IMR-90 (cell line): ENCODE measurements at regions not wholly inside any gene's neighbourhood (a gene's known extent, or its start where the extent isn't known, plus 50 kb on each side); places are given as distances from the start of the nearest gene placed in this dataset.

Experiments
- ATAC-seq: fragments of 200-7000 bp; cut with Tn5 transposase; 2 replicates; pipeline ENCODE4 v1.9.1; 2020; ENCODE audit warnings: low read depth, mild to moderate bottlenecking, moderate library complexity
- BruUV-seq: library from RNA; stranded (reverse); fragments of 400-500 nt; replicated peaks from 2 replicates; lab custom pipeline; 2021; lab: Mats Ljungman, UMichigan
- CTCF ChIA-PET: fragments of 300-600 bp; formaldehyde crosslinking; extraction: SDS; loops from one replicate; lab custom pipeline; 2021; ENCODE audit warnings: antibody characterized with exemption; lab: Yijun Ruan, JAX
- POLR2A ChIA-PET: fragments of 300-600 bp; sonication (Branson Sonifier 250); formaldehyde crosslinking; loops from one replicate; lab custom pipeline; 2022; ENCODE audit warnings: antibody characterized with exemption; ENCODE audit not compliant: unreplicated experiment; lab: Charles Lee
- DNase-seq: peaks from one replicate; pipeline ENCODE4 v3.0.0; 2013
- H2AFZ ChIP-seq: replicated peaks from 2 replicates; pipeline ENCODE3; 2013; ENCODE audit warnings: low read length, mild to moderate bottlenecking; ENCODE audit not compliant: poor library complexity
- H2AK5ac ChIP-seq: 2 replicates; pipeline ENCODE4 v1.6.1; 2013; ENCODE audit warnings: low read depth, low read length, inconsistent platforms
- H2AK9ac ChIP-seq: replicated peaks from 2 replicates; pipeline ENCODE3; 2013; ENCODE audit warnings: mild to moderate bottlenecking, low read depth, low read length, moderate library complexity; ENCODE audit not compliant: poor library complexity
- H2BK120ac ChIP-seq: 2 replicates; pipeline ENCODE4 v1.6.1; 2013; ENCODE audit warnings: low read depth, low read length, inconsistent platforms
- H2BK15ac ChIP-seq: 3 replicates; pipeline ENCODE4 v1.6.1; 2013; ENCODE audit warnings: low read depth, low read length, inconsistent platforms
- H2BK20ac ChIP-seq: 2 replicates; pipeline ENCODE4 v1.6.1; 2013; ENCODE audit warnings: low read depth, mild to moderate bottlenecking, inconsistent platforms, low read length, moderate library complexity
- H2BK5ac ChIP-seq: 2 replicates; pipeline ENCODE4 v1.6.1; 2013; ENCODE audit warnings: mild to moderate bottlenecking, low read depth, low read length, inconsistent platforms; ENCODE audit not compliant: poor library complexity, severe bottlenecking
- H3K14ac ChIP-seq: replicated peaks from 2 replicates; pipeline ENCODE4 v1.6.1; 2013; ENCODE audit warnings: low read depth, low read length, inconsistent platforms
- H3K18ac ChIP-seq: 2 replicates; pipeline ENCODE4 v1.6.1; 2013; ENCODE audit warnings: low read depth, low read length, control low read depth
- H3K23ac ChIP-seq: 2 replicates; pipeline ENCODE4 v1.6.1; 2013; ENCODE audit warnings: low read depth, low read length, inconsistent platforms
- H3K27ac ChIP-seq: 2 replicates; pipeline ENCODE4 v1.5.1; 2013; ENCODE audit warnings: mild to moderate bottlenecking, control low read depth, low read length; ENCODE audit not compliant: insufficient read depth
- H3K27me3 ChIP-seq: 2 replicates; pipeline ENCODE4 v1.6.1; 2013; ENCODE audit warnings: low read length; ENCODE audit not compliant: control insufficient read depth, insufficient read depth
- H3K36me3 ChIP-seq: 2 replicates; pipeline ENCODE4 v1.6.1; 2013; ENCODE audit warnings: low read length, mixed read lengths; ENCODE audit not compliant: control insufficient read depth, insufficient read depth
- H3K4ac ChIP-seq: 2 replicates; pipeline ENCODE4 v1.6.1; 2013; ENCODE audit warnings: low read depth, low read length, inconsistent platforms
- H3K4me1 ChIP-seq: 2 replicates; pipeline ENCODE4 v1.6.1; 2013; ENCODE audit warnings: low read length, mixed read lengths; ENCODE audit not compliant: control insufficient read depth, insufficient read depth
- H3K4me2 ChIP-seq: 2 replicates; pipeline ENCODE4 v1.6.1; 2013; ENCODE audit warnings: low read depth, mild to moderate bottlenecking, control low read depth, low read length, moderate library complexity
- H3K4me3 ChIP-seq: 2 replicates; pipeline ENCODE4 v1.5.1; 2013; ENCODE audit warnings: low read depth, mild to moderate bottlenecking, control low read depth, low read length, moderate library complexity; ENCODE audit not compliant: insufficient read depth
- H3K56ac ChIP-seq: 2 replicates; pipeline ENCODE4 v1.6.1; 2013; ENCODE audit warnings: low read length, inconsistent platforms; ENCODE audit not compliant: insufficient read depth; ENCODE audit errors: extremely low read depth
- H3K79me1 ChIP-seq, 2 experiments: 2 replicates each; pipeline ENCODE4 v1.6.1; 2013; ENCODE audit warnings: low read length in 2 of 2, inconsistent platforms in 1 of 2, low read depth in 1 of 2
- H3K9ac ChIP-seq: 2 replicates; pipeline ENCODE4 v1.6.1; 2013; ENCODE audit warnings: low read depth, low read length, control low read depth
- H3K9me1 ChIP-seq: 2 replicates; pipeline ENCODE4 v1.6.1; 2013; ENCODE audit warnings: low read length, inconsistent platforms; ENCODE audit not compliant: insufficient read depth
- H3K9me3 ChIP-seq: 2 replicates; pipeline ENCODE4 v1.6.1; 2013; ENCODE audit warnings: low read length; ENCODE audit not compliant: control insufficient read depth, insufficient read depth
- H4K20me1 ChIP-seq: 2 replicates; pipeline ENCODE4 v1.6.1; 2013; ENCODE audit warnings: low read length, inconsistent platforms; ENCODE audit not compliant: insufficient read depth
- H4K5ac ChIP-seq: 2 replicates; pipeline ENCODE4 v1.6.1; 2013; ENCODE audit warnings: mild to moderate bottlenecking, low read depth, low read length, control low read depth
- H4K8ac ChIP-seq, 2 experiments: 2 replicates each; pipeline ENCODE4 v1.6.1; 2013; ENCODE audit warnings: low read depth in 2 of 2, low read length in 2 of 2, control low read depth in 1 of 2, inconsistent platforms in 1 of 2
- H4K91ac ChIP-seq: 2 replicates; pipeline ENCODE4 v1.6.1; 2013; ENCODE audit warnings: low read depth, low read length, inconsistent platforms; ENCODE audit not compliant: insufficient read depth
- CHD1 ChIP-seq: IDR thresholded peaks from 2 replicates; pipeline ENCODE4 v1.6.1; 2012; ENCODE audit warnings: low read depth, low read length, improper control_type of control experiment
- MAZ ChIP-seq: IDR thresholded peaks from 2 replicates; pipeline ENCODE4 v1.6.1; 2012; ENCODE audit warnings: low read depth, mild to moderate bottlenecking, low read length, improper control_type of control experiment, moderate library complexity, borderline replicate concordance
- MXI1 ChIP-seq: IDR thresholded peaks from 2 replicates; pipeline ENCODE4 v1.6.1; 2012; ENCODE audit warnings: low read depth, mild to moderate bottlenecking, low read length, moderate library complexity, borderline replicate concordance
- RCOR1 ChIP-seq: IDR thresholded peaks from 2 replicates; pipeline ENCODE4 v1.6.1; 2012; ENCODE audit warnings: mild to moderate bottlenecking, low read length, improper control_type of control experiment; ENCODE audit not compliant: insufficient replicate concordance
- RFX5 ChIP-seq: IDR thresholded peaks from 2 replicates; pipeline ENCODE4 v1.8.0; 2012; ENCODE audit warnings: low read depth, mild to moderate bottlenecking, low read length, moderate library complexity
- SMC3 ChIP-seq: fragments of 150-350 bp; IDR thresholded peaks from 2 replicates; pipeline ENCODE4 v1.6.1; 2016; ENCODE audit warnings: low read depth, mild to moderate bottlenecking, antibody characterized with exemption, low read length, moderate library complexity
- WGBS, 2 experiments: methylation state at CpG; one replicate each; pipeline versions ENCODE4 v1.1.5 to v1.1.7; 2013; ENCODE audit warnings: missing lambda C conversion rate in 2 of 2; ENCODE audit not compliant: insufficient read length in 1 of 2; ENCODE audit errors: extremely low coverage in 2 of 2; 5-methylcytosine and 5-hydroxymethylcytosine counted together
- dilution Hi-C: fragments of 300-500 bp; cut with HindIII; formaldehyde crosslinking; loops from one replicate; pipeline ENCODE4 v1.14.3; 2018; ENCODE audit warnings: low sequenced_read_pairs; ENCODE audit not compliant: unreplicated experiment
- in situ Hi-C: fragments of 300-500 bp; cut with MboI; formaldehyde crosslinking; loops from 3 replicates; pipeline ENCODE4 v1.14.3; 2019; ENCODE audit warnings: low sequenced_read_pairs, inconsistent platforms, mixed read lengths
- intact Hi-C: fragments of 100-400 bp; cut with micrococcal nuclease; formaldehyde crosslinking; loops from 2 replicates; pipeline ENCODE4 v1.10.0; 2022

DNA sequence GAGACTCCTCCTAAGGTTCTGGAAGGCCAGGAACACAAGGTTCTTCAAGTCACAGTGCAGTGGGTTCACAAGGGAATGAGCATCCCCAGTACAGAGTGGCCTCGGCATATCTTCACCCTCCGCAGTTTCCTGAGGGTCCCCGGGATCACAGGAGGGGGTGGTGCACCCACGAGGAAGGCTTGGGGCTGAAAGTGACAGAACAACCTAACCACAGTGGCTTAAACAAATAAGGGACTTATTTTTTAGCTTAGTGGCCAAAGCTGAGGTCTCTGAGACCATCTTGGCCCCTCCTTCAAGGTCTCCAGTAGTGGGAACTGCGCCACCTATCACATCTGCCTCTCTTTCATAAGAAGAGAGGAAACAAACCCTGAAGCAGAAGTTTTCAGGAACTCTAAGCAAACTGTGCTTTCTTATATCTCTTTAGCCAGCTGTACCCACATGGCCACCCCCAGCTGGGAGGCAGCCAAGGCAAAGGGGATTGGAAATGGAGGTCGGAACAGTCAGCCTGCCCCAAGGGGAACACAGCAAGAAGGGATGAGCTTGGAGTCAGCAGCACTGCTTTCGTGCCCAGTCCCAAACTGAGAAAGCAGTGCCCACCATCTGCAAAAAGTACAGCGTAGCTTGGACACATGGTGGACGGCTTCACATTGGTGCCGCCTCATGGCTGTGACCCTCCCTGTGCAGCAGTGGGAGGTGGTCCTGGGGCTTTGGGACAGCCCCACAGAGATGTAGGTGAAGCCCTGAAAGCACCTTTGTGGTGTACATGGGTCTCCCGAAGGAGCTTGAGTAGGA lies 260.0 kb upstream of the ID2 start (continued):
- no peak for TF ChIP-seq RFX5

DNA sequence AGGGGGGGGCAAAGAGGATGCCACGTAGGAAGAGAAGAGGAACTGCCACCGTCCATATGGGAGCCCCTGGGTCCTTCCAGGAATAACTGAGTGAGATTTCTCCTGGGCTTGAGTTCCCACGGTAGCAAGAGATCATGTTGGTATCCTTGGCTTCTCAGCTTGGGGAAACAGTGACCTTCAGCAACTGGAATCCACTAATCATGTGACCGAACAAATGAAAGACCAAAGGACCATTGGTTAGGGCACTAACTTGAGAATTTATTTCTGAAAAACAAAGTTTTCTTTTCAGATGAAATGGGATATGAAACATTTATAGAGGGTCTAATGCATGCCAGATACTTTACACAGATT lies 259.4 kb upstream of the ID2 start:
- WGBS, 2 experiments = 20% methylated on average over 1 of the region's 4 CpGs; no CpG with 5 or more reads in 1 of the 2 experiments
- no peak overlapping the region for H2BK15ac ChIP-seq
- peaks cover 5% of the 10 kb centered on the region for H3K4me1 ChIP-seq
- dilution Hi-C loops = no loop called here
- intact Hi-C loops = no loop called here
- POLR2A ChIA-PET = interaction anchor here (0.6 kb wide), 1 partner anchor 200 kb away, joined by 3 read pairs; no protein-coding TSS in a partner anchor
- H4K8ac ChIP-seq = no peak overlapping the region
- no peaks in the 10 kb centered on the region; the same call in 1 of the 2 replicates for H3K27me3 ChIP-seq
- H3K4ac ChIP-seq = no peak overlapping the region
- peaks cover 2% of the 10 kb centered on the region; the same call in 1 of the 2 replicates for H3K9me1 ChIP-seq
- DNase-seq (no peak), ATAC-seq (no peak)
- TF ChIP-seq RCOR1 = no peak
- TF ChIP-seq MXI1 = no peak
- TF ChIP-seq CHD1 = no peak
- TF ChIP-seq MAZ = no peak
- no peak for TF ChIP-seq SMC3
- no peak overlapping the region for H3K4me3 ChIP-seq
- no peak overlapping the region for H3K27ac ChIP-seq
- no peak overlapping the region for H3K23ac ChIP-seq
- no peak overlapping the region for H3K18ac ChIP-seq
- H4K20me1 ChIP-seq = no peaks in the 10 kb centered on the region
- H2AK5ac ChIP-seq = no peak overlapping the region
- H2BK20ac ChIP-seq = no peak overlapping the region
- no peak overlapping the region for H4K5ac ChIP-seq
- no peak overlapping the region for H3K9ac ChIP-seq
- no peaks in the 10 kb centered on the region for H3K79me1 ChIP-seq
- no peak overlapping the region for H3K4me2 ChIP-seq
- no peaks in the 10 kb centered on the region for H3K36me3 ChIP-seq
- no peak overlapping the region for H3K56ac ChIP-seq
- no peak overlapping the region for H3K14ac ChIP-seq
- no peak overlapping the region for H4K91ac ChIP-seq
- CTCF ChIA-PET = no interaction called here
- H2BK120ac ChIP-seq = no peak overlapping the region
- no peak overlapping the region for H2BK5ac ChIP-seq
- H3K9me3 ChIP-seq = no peaks in the 10 kb centered on the region
- H2AK9ac ChIP-seq = no peak overlapping the region
- in situ Hi-C loops = no loop called here
- BruUV-seq = no TSS peak
- H2AFZ ChIP-seq = no peak overlapping the region
